Smooth muscle cell (in vitro differentiated cells): ENCODE measurements at regions not wholly inside any gene's neighbourhood (a gene's known extent, or its start where the extent isn't known, plus 50 kb on each side); places are given as distances from the start of the nearest gene placed in this dataset.

ENCODE experiments used
- DNase-seq: peaks from one replicate; lab custom pipeline; 2025; ENCODE audit not compliant: unreplicated experiment; lab: John Stamatoyannopoulos, UW
- H2AFZ ChIP-seq: fragments of 200-600 bp; sonication (generic); 2 replicates; pipeline ENCODE4 v1.6.0; 2016; ENCODE audit warnings: antibody characterized with exemption, low read depth, mild to moderate bottlenecking
- H3F3A ChIP-seq: fragments of 200-600 bp; sonication (generic); 2 replicates; pipeline ENCODE4 v1.6.0; 2017; ENCODE audit warnings: antibody characterized with exemption, low read depth
- H3K27ac ChIP-seq: fragments of 200-600 bp; sonication (generic); 2 replicates; pipeline ENCODE4 v1.5.1; 2016; ENCODE audit warnings: low read depth, mild to moderate bottlenecking
- H3K27me3 ChIP-seq: fragments of 200-600 bp; sonication (generic); 2 replicates; pipeline ENCODE4 v1.6.1; 2016; ENCODE audit warnings: low read depth, mild to moderate bottlenecking
- H3K36me3 ChIP-seq: fragments of 200-600 bp; sonication (generic); 2 replicates; pipeline ENCODE4 v1.5.1; 2016; ENCODE audit warnings: low read depth
- H3K4me1 ChIP-seq: fragments of 200-600 bp; sonication (generic); 2 replicates; pipeline ENCODE4 v1.5.1; 2016; ENCODE audit warnings: low read depth
- H3K4me2 ChIP-seq: fragments of 200-600 bp; sonication (generic); 2 replicates; pipeline ENCODE4 v1.6.0; 2016; ENCODE audit warnings: mild to moderate bottlenecking
- H3K4me3 ChIP-seq: fragments of 200-600 bp; sonication (generic); 2 replicates; pipeline ENCODE4 v1.5.1; 2016; ENCODE audit warnings: mild to moderate bottlenecking
- H3K79me2 ChIP-seq: fragments of 200-600 bp; sonication (generic); 2 replicates; pipeline ENCODE4 v1.6.0; 2016; ENCODE audit warnings: low read depth, mild to moderate bottlenecking
- H3K9ac ChIP-seq: fragments of 200-600 bp; sonication (generic); 2 replicates; pipeline ENCODE4 v1.6.0; 2016; ENCODE audit warnings: low read depth
- H3K9me3 ChIP-seq: fragments of 200-600 bp; sonication (generic); replicated peaks from 2 replicates; pipeline ENCODE4 v1.5.1; 2016; ENCODE audit warnings: low read depth
- H4K20me1 ChIP-seq: fragments of 200-600 bp; sonication (generic); 2 replicates; pipeline ENCODE4 v1.6.0; 2016; ENCODE audit warnings: low read depth
- CTCF ChIP-seq: fragments of 200-600 bp; sonication (generic); IDR thresholded peaks from 2 replicates; pipeline ENCODE4 v1.5.1; 2017; ENCODE audit warnings: borderline replicate concordance, mild to moderate bottlenecking, antibody characterized with exemption; ENCODE audit not compliant: insufficient read depth, poor library complexity, severe bottlenecking
- WGBS: methylation state at CpG from one replicate; pipeline ENCODE4 v1.1.7; 2016; ENCODE audit warnings: low lambda C conversion rate; 5-methylcytosine and 5-hydroxymethylcytosine counted together

DNA sequence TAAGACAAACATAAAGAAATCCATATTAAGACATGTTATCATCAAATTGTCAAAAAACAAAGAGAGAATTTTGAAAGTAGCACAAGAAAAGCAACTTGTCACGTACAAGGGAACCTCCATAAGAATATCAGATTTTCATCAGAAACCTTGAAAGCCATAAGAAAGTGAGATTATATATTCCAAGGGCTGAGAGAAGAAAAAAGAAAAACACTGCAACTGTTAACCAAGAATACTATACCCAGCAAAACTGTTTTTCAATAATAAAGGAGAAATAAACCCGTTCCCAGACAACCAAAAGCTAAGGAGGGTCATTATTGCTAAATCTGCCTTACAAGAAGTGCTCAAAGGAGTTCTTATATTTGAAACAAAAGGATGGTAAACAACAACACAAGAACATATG is 94.7 kb upstream of the TSPAN8 start:
- Histone ChIP-seq H2AFZ (no peak overlapping the region), H3K27me3 (no peaks in the 10 kb centered on the region), H3K27ac (no peak overlapping the region), H3K79me2 (no peaks in the 10 kb centered on the region), H3K4me1 (no peaks in the 10 kb centered on the region), H3K36me3 (no peaks in the 10 kb centered on the region), H4K20me1 (no peaks in the 10 kb centered on the region), H3K9ac (no peak overlapping the region), H3K4me2 (no peak overlapping the region), H3F3A (no peaks in the 10 kb centered on the region), H3K4me3 (no peak overlapping the region), H3K9me3 (no peaks in the 10 kb centered on the region)
- DNase-seq: no peak
- 83% methylated on average over 2 of the region's 2 CpGs for WGBS
- no peak for TF ChIP-seq CTCF

DNA sequence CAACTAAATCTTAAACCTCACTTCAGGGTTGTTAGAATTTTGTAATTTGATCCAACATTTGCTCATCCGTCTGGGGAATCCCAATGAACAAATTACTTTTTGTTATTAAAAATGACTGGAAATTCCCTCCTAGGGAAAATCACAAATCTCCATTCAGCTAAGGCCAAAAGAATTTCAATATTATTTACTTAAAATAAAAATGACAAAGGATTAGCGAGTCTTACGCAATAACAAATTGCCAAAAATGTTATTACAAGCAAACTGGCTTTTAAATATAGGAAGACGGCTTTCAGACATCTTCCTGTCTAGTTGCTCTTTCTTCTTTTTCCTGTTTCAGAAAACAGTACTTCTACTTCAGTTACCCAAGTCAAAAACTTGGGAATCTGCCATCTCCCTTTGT is 92.4 kb upstream of the TSPAN8 start:
- no peaks in the 10 kb centered on the region for H4K20me1 ChIP-seq
- H3K4me2 ChIP-seq: no peak overlapping the region
- H3K4me1 ChIP-seq: no peaks in the 10 kb centered on the region
- no peak overlapping the region for H3K27ac ChIP-seq
- no peaks in the 10 kb centered on the region for H3K36me3 ChIP-seq
- H3K4me3 ChIP-seq: no peak overlapping the region
- no peaks in the 10 kb centered on the region for H3K27me3 ChIP-seq
- no peak for DNase-seq
- no peak overlapping the region for H2AFZ ChIP-seq
- no peak for TF ChIP-seq CTCF
- H3K79me2 ChIP-seq: no peaks in the 10 kb centered on the region
- H3K9ac ChIP-seq: no peak overlapping the region
- WGBS: 89% methylated on average over 4 of the region's 4 CpGs
- no peaks in the 10 kb centered on the region for H3F3A ChIP-seq
- no peaks in the 10 kb centered on the region for H3K9me3 ChIP-seq

- H3K4me1 ChIP-seq: no peaks in the 10 kb centered on the region
- H3K79me2 ChIP-seq: no peaks in the 10 kb centered on the region
- no peak overlapping the region for H3K27ac ChIP-seq
- WGBS: 70% methylated on average over 1 of the region's 1 CpG
- H3K9me3 ChIP-seq: no peaks in the 10 kb centered on the region
- no peak overlapping the region for H3K9ac ChIP-seq
- TF ChIP-seq CTCF: no peak
- no peak overlapping the region for H3K4me3 ChIP-seq
- no peaks in the 10 kb centered on the region for H3K27me3 ChIP-seq
- DNase-seq: no peak
- H2AFZ ChIP-seq: no peak overlapping the region
- no peaks in the 10 kb centered on the region for H3K36me3 ChIP-seq
- no peaks in the 10 kb centered on the region for H3F3A ChIP-seq
- H3K4me2 ChIP-seq: no peak overlapping the region
- no peaks in the 10 kb centered on the region for H4K20me1 ChIP-seq
Observed at GRCh38 chr12:71243370-71243769, 85.6 kb upstream of the TSPAN8 start.

GRCh38 chr12:71242511-71242910 is 84.7 kb upstream of the TSPAN8 start:
- Histone ChIP-seq H3K4me2 (no peak overlapping the region), H3K4me1 (no peaks in the 10 kb centered on the region), H3K4me3 (no peak overlapping the region), H2AFZ (no peak overlapping the region), H3K9me3 (no peaks in the 10 kb centered on the region), H3K27me3 (no peaks in the 10 kb centered on the region), H3K79me2 (no peaks in the 10 kb centered on the region), H3K27ac (no peak overlapping the region), H3K9ac (no peak overlapping the region), H3K36me3 (no peaks in the 10 kb centered on the region), H3F3A (no peaks in the 10 kb centered on the region), H4K20me1 (no peaks in the 10 kb centered on the region)
- DNase-seq: no peak
- WGBS: 87% methylated on average over 2 of the region's 2 CpGs
- TF ChIP-seq CTCF: no peak
